GM21515 (cell line): ENCODE measurements at regions not wholly inside any gene's neighbourhood (a gene's known extent, or its start where the extent isn't known, plus 50 kb on each side); places are given as distances from the start of the nearest gene placed in this dataset.

ENCODE experiments used
- ATAC-seq: cut with Tn5 transposase; IDR thresholded peaks from one replicate; pipeline ENCODE4 v1.9.1; 2021; ENCODE audit not compliant: unreplicated experiment

GRCh38 chr2:226531061-226531810 lies 268.4 kb downstream of the IRS1 start:
- no peak for ATAC-seq

GRCh38 chr2:226529556-226529955 lies 270.1 kb downstream of the IRS1 start:
- no peak for ATAC-seq

- no peak for ATAC-seq
Observed at GRCh38 chr2:226526716-226527115, 272.9 kb downstream of the IRS1 start.

GRCh38 chr2:226524381-226524843 lies 275.2 kb downstream of the IRS1 start:
- ATAC-seq: no peak

- ATAC-seq: no peak
Observed at GRCh38 chr2:226520723-226521122, 278.9 kb downstream of the IRS1 start.

- no peak for ATAC-seq
Observed at GRCh38 chr2:226515344-226516055, 284.1 kb downstream of the IRS1 start.

GRCh38 chr2:226514895-226515294 lies 284.7 kb downstream of the IRS1 start:
- ATAC-seq: no peak

- no peak for ATAC-seq
Observed at GRCh38 chr2:226511311-226511710, 288.3 kb downstream of the IRS1 start.

GRCh38 chr2:226508683-226509082 lies 290.9 kb downstream of the IRS1 start:
- no peak for ATAC-seq

GRCh38 chr2:226508005-226508404 lies 291.6 kb downstream of the IRS1 start:
- no peak for ATAC-seq

- ATAC-seq: no peak
Observed at GRCh38 chr2:226497146-226497909, 302.3 kb downstream of the IRS1 start.

GRCh38 chr2:226496273-226496550 lies 303.4 kb downstream of the IRS1 start:
- ATAC-seq: no peak

GRCh38 chr2:226495466-226496272 lies 304.0 kb downstream of the IRS1 start:
- ATAC-seq: no peak

GRCh38 chr2:226491112-226491511 lies 308.5 kb downstream of the IRS1 start:
- ATAC-seq: no peak

GRCh38 chr2:226489775-226490541 lies 309.7 kb downstream of the IRS1 start:
- ATAC-seq: no peak

- ATAC-seq: no peak
Observed at GRCh38 chr2:226488034-226488433, 311.6 kb downstream of the IRS1 start.

- ATAC-seq: no peak
Observed at GRCh38 chr2:226487573-226487972, 312.0 kb downstream of the IRS1 start.

GRCh38 chr2:226483745-226484619 lies 315.6 kb downstream of the IRS1 start:
- no peak for ATAC-seq

- no peak for ATAC-seq
Observed at GRCh38 chr2:226483143-226483542, 316.5 kb downstream of the IRS1 start.
